ENCODE measurements at regions not wholly inside any gene's neighbourhood (a gene's known extent, or its start where the extent isn't known, plus 50 kb on each side); places are given as distances from the start of the nearest gene placed in this dataset.

DNA sequence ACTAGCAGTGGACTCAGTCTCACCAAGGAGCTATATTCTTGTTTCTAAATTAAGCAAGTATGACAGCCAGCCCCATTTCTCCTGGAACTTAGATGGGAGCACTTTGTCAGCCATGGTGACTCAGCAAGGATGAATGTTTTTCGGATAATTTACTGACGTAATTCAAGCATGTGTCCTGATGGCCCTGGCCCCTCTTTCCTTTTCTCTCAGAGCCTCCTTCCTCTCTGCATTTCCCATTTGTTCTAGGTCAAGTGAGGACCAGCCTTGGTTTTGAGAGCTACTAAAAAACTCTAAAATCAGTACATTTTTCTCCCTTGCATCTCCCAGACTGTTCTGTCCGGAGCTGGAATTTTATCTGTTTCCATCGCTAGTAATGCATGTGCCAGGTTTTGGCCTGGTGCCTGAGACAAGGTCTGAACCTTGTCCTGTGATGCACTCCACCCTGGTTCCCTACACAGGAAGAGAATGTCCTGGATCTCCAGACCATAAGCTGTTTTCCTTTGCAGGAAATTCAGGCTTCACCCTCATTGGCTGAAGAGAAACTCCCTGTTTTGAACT is 256.6 kb upstream of the ROPN1 start:
- in situ Hi-C loops (cut with MboI; ENCODE audit: low sequenced_read_pairs, unreplicated experiment) = no loop called here
- TF ChIP-seq, protein P1, sequence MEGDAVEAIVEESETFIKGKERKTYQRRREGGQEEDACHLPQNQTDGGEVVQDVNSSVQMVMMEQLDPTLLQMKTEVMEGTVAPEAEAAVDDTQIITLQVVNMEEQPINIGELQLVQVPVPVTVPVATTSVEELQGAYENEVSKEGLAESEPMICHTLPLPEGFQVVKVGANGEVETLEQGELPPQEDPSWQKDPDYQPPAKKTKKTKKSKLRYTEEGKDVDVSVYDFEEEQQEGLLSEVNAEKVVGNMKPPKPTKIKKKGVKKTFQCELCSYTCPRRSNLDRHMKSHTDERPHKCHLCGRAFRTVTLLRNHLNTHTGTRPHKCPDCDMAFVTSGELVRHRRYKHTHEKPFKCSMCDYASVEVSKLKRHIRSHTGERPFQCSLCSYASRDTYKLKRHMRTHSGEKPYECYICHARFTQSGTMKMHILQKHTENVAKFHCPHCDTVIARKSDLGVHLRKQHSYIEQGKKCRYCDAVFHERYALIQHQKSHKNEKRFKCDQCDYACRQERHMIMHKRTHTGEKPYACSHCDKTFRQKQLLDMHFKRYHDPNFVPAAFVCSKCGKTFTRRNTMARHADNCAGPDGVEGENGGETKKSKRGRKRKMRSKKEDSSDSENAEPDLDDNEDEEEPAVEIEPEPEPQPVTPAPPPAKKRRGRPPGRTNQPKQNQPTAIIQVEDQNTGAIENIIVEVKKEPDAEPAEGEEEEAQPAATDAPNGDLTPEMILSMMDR (IDR thresholded peaks at IDR 0.05; ENCODE audit: borderline replicate concordance, control extremely low read depth, extremely low read depth, insufficient read depth, missing control alignments) = no peak
- DNase-seq (ENCODE audit: low spot score) = no peak

DNA sequence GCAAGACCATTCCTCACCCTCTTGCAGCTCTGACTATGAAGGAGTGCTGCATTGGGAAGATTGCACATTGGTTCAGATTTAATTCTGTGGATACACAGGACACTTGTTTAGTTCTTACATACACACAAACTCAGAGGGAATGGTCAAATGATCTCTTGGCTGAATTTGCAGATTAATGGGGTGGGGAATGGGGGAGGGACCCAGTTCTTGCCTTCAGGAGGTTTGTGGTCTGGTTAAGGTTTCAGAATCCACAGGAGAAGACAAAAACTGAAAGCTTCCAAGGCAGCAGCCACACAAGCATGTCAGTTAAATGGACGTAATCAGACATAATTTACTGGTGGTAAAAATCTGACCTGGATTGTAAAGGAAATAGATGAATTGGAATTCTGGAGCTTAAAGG is 257.1 kb upstream of the ROPN1 start:
- TF ChIP-seq, protein P1 (IDR thresholded peaks at IDR 0.05; ENCODE audit: borderline replicate concordance, control extremely low read depth, extremely low read depth, insufficient read depth, missing control alignments) = no peak
- DNase-seq (ENCODE audit: low spot score) = no peak
- in situ Hi-C loops (cut with MboI; ENCODE audit: low sequenced_read_pairs, unreplicated experiment) = no loop called here

DNA sequence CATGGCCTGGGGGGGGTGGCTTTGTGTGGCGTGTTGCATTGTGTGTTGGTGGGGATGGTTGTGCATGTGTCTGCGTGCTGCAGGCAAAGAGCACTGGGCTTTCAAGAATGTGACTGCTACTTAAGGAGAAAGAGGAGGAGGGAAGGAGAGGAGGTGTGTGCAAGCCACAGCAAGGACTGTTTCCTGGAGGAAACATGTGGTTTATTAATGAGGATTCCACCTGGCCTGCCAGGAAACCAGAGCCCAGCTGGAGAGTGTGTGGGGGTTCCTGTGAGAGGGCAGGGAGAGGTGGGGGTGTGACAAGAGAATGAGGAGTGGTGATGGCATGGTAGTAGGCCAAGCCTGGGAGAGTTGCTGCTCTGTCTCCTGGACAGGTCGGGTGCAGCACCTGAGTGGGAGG is 258.1 kb upstream of the ROPN1 start:
- in situ Hi-C loops (cut with MboI; ENCODE audit: low sequenced_read_pairs, unreplicated experiment) = no loop called here
- no peak for DNase-seq (ENCODE audit: low spot score)
- TF ChIP-seq, protein P1 (IDR thresholded peaks at IDR 0.05; ENCODE audit: borderline replicate concordance, control extremely low read depth, extremely low read depth, insufficient read depth, missing control alignments) = no peak

DNA sequence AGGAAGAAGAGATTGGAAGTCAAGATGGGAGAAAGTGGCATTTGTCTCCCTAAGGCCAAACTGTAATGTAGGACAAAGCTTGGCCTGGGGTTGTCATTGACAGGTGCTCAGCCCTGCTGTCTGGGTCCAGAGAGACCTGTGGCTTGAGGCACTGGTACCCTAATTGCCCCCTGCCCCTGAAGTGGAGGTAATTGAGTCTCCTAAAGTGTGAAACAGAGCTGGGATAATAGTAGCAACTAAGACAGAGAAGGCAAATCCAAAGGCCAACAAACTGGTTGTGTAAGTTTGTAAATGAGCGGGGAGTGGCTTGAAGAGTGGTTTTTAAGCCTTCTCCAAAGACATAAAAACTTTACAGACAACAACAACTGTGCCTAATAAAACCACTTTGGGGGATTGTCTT is 264.2 kb upstream of the ROPN1 start:
- in situ Hi-C loops (cut with MboI; ENCODE audit: low sequenced_read_pairs, unreplicated experiment) = no loop called here
- no peak for DNase-seq (ENCODE audit: low spot score)
- TF ChIP-seq, protein P1 (IDR thresholded peaks at IDR 0.05; ENCODE audit: borderline replicate concordance, control extremely low read depth, extremely low read depth, insufficient read depth, missing control alignments) = no peak

DNA sequence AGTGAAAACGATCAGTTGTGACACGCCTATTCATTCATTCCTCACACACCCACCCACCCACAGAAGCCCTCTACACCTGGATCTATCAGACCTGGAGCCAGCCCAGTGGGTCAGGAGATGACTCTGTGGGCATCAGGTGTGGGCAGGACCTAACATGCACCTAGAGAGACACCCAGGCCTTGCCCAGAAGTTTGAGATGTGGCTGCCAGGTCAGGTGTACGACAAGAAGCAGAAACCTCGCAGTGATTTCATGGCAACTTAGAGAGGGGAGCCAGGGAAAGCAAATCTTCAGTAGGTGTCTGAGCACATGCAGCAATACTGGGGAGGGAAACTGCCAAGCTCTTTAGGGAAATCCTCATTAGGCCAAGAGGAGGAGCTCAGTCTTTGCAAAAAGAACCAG is 264.7 kb upstream of the ROPN1 start:
- DNase-seq (ENCODE audit: low spot score) = no peak
- TF ChIP-seq, protein P1 (IDR thresholded peaks at IDR 0.05; ENCODE audit: borderline replicate concordance, control extremely low read depth, extremely low read depth, insufficient read depth, missing control alignments) = no peak
- in situ Hi-C loops (cut with MboI; ENCODE audit: low sequenced_read_pairs, unreplicated experiment) = no loop called here

DNA sequence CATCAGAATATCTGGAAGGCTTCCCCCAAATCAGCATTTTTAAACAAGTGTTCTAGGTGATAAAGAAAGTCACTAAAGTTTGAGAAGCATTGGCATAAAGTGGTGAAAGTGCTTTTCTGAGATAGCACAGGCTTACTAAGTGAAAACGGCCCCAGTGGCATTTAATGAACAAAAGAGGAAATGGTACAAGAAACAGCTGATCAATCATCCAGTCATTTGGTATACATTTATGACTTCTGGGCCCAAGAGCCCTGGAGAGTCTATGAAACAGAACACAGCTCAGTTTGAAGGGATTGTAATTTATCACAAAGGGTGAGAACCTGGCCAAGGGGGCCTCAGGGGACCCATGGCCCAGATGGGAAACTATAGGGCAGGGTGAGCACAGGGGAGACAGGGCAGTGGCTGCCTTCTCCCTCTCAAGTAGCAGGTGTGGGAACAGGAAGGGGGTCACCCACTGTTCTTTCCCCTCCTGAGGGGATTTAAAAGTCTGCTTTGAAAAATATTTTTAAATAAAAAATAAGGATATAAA is 265.5 kb upstream of the ROPN1 start:
- in situ Hi-C loops (cut with MboI; ENCODE audit: low sequenced_read_pairs, unreplicated experiment) = no loop called here
- TF ChIP-seq, protein P1 (IDR thresholded peaks at IDR 0.05; ENCODE audit: borderline replicate concordance, control extremely low read depth, extremely low read depth, insufficient read depth, missing control alignments) = no peak
- DNase-seq (ENCODE audit: low spot score) = no peak

All from GM13976 (cell line).